Endothelial cell of umbilical vein (primary cell): ENCODE measurements at regions not wholly inside any gene's neighbourhood (a gene's known extent, or its start where the extent isn't known, plus 50 kb on each side); places are given as distances from the start of the nearest gene placed in this dataset.

Experiments
- CTCF ChIP-seq, 2 donors: IDR thresholded peaks; 1 replicate in 1 of 2; 2 replicates in 1 of 2; pipeline ENCODE4 v1.5.1; 2011; ENCODE audit warnings: low read length in 2 of 2, mild to moderate bottlenecking in 2 of 2, moderate library complexity in 2 of 2, control low read depth in 1 of 2, inconsistent platforms in 1 of 2, low read depth in 1 of 2; ENCODE audit not compliant: insufficient read depth in 1 of 2; ENCODE audit errors: extremely low read depth in 1 of 2
- EZH2 ChIP-seq: IDR thresholded peaks from 2 replicates; pipeline ENCODE4 v1.6.1; 2012; ENCODE audit warnings: borderline replicate concordance, low read depth, mild to moderate bottlenecking, moderate library complexity, low read length, inconsistent platforms; ENCODE audit not compliant: severe bottlenecking
- POLR2A ChIP-seq: IDR thresholded peaks from 2 replicates; pipeline ENCODE4 v1.6.1; 2012; ENCODE audit warnings: low read depth, mild to moderate bottlenecking, control low read depth, low read length
- POLR2AphosphoS5 ChIP-seq: IDR thresholded peaks from 2 replicates; pipeline ENCODE4 v1.6.1; 2012; ENCODE audit warnings: low read depth, mild to moderate bottlenecking, control low read depth, low read length, moderate library complexity; ENCODE audit not compliant: insufficient read depth

- TF ChIP-seq EZH2 = no peak
- no peak for TF ChIP-seq CTCF (IDR thresholded peaks at IDR 0.05; ENCODE audit: extremely low read depth in 1 of 2, insufficient read depth in 1 of 2, low read depth in 1 of 2, low read length in 2 of 2)
- no peak for TF ChIP-seq POLR2A
- no peak for TF ChIP-seq POLR2AphosphoS5
These were observed 69.8 kb upstream of the AMOT start for GRCh38 chrX:112910418-112910817.
